HL-60/S4 (cell line): ENCODE measurements at regions not wholly inside any gene's neighbourhood (a gene's known extent, or its start where the extent isn't known, plus 50 kb on each side); places are given as distances from the start of the nearest gene placed in this dataset.
"Not testable (repeated sequence)": the region's sequence is repeated elsewhere in the genome, so short reads cannot be mapped to it uniquely, and the experiment has no call there.

Experiments used
- in situ Hi-C: fragments of 300-500 bp; cut with MboI; formaldehyde crosslinking; loops from 2 replicates; pipeline ENCODE4 v1.14.3; 2022; ENCODE audit warnings: low sequenced_read_pairs

DNA sequence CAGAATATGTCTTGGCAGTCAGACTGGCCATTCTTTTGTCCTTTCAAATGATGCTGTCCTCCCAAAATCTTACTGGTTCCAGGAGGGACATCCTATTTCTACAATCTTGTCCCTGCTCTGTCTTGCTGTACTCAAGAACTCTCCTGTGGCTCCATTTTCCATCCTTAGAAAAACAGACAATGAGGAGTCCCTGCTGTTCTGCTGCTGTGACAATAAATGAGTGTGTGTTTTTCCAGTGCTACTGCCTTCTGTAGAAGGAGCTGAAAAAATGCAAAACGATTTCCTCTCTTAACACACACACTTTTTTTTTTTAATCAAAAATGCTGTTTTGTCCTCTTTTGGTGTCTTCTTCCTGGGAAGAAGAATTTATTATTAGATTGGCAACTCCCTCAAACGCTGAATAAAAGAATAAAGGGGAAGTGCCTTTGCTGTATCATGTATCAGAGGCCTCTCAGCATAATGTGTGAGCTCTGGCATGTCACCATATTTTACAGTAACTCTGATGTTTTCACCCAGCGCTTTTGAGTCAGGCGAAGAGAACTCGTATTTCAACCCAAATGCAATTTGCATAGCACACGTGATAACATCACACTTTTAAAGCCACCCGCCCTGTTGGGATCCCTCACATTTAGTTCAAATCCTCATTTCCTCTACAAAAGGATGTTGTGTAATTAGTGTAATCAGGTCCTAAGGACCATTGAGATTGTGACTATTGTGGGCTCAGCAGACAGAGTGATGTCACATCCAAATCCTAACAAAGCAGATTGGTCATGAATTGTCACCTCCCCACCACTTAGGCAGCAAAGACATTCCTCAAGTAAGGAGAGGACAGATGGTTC lies 496.0 kb upstream of the LARGE1 start:
- in situ Hi-C loops = no loop called here

DNA sequence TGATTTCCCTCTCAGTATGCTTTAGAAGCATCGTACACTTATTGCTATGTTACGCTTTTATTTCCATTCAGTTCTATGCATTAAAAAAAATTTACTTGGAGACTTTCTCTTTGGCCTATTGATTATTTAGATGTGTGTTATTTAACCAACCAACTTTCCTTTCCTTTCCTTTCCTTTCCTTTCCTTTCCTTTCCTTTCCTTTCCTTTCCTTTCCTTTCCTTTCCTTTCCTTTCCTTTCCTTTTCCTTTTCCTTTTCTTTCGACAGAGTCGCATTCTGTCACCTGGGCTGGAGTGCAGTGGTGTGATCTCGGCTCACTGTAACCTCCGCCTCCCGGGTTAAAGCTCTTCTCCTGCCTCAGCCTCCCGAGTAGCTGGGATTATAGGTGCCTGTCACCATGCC lies 502.7 kb upstream of the LARGE1 start:
- in situ Hi-C loops = not testable (repeated sequence)

DNA sequence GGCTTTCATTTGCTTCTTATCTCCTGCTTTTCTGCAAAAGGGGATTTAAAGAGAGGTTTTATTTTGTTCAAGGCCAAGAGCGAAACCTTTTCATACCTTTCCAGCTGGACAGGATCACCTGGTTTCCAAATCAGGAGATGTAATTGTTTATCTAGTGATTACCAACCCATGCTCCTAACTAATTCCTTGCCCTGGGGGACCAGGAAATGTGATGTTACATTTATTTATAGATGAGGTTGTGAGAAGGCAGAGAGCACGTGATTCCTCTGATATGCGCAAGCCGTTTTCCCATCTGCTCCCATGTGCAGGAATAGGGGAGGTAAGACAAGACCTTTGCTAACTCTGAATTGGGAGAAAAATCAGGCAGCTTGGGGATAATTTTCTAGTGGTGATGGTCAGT lies 507.2 kb upstream of the LARGE1 start:
- in situ Hi-C loops = no loop called here

DNA sequence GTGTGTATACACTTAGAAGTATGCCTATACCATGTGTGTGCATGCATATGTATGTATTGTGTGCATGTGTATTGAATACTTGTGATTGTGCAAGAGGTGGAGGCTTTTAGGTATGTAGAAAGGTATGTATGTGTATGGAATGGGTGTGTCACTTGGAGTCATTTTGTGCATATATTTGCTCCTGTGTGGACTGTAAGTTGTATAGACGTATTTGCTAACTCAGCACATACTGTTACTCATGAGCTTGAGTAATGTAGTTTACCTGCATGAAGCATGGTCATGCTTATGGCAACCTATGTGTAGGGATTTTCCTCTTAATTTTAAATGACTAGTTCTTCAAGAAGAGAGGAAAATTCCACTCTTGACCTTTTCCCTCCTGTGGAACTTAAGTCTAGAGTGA lies 507.6 kb upstream of the LARGE1 start:
- in situ Hi-C loops = no loop called here

DNA sequence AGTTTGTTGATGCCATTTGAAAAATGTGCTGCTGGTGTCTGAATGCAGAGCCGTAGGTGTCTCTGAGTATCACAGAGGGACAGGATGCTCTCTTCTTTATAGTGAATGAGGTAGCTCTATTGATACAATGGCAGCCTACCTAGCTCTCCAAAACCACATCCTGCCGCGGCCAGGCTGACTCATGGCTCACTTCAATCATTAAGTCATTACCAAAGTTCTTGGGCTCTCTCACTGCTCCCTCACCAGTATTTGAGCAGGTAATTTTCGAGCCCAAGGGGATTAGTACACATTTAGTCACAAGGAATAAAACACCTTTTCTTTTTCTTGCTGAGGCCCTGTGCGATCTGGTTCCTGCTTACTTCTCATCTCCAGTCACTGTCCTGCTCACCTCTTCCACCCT lies 509.0 kb upstream of the LARGE1 start:
- in situ Hi-C loops = no loop called here

DNA sequence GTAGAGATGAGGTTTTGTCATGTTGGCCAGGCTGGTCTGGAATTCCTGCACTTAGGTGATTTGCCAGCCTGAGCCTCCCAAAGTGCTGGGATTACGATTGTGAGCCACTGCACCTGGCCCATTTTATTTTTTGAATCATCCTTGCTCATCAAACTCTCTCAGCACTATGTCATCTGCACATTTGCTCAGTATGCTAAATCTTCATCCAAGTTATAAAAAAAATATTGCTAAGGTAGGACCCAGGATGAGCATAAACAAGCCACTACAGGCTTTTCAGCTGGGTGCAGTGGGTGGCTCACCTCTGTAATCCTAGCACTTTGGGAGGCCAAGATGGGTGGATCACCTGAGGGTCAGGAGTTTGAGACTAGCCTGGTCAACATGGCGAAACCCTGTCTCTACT lies 510.1 kb upstream of the LARGE1 start:
- in situ Hi-C loops = no loop called here

DNA sequence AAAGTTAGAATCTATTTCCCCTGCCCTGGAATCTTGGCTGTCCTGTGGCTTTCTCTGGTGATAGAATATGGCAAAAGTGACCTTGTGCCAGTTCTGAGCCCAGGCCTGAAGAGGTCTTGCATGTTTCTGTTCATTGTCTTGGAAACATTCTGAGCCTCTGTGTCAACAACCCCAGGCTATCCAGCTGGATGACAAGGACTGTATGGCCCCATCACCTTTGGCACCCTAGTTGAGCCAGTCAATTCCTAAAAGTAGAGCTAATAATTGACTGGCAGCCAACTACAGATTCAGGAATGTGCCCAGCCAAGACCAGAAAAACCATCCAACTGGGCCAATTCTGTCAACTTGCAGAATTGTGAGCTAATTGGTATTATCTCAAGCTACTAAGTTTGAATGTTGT lies 514.1 kb upstream of the LARGE1 start:
- in situ Hi-C loops = no loop called here

DNA sequence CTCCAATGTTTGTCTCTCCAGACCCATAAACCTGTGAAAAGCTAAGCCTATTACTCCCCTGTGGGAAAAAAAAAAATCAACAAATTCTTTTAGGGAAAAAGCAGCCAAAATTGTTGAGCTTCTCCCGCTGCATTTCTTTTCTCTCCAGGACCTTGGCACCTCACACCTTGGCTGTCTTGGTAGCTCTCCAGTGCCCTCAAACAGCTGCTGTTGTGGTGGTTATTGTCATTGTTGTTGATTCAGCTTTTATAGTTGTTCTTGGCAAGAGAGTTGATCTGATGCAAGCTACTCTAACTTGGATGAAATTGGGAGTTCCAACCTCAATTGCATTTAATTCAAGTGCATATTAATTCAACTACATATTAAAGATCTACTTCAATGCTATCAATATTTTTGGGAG lies 516.9 kb upstream of the LARGE1 start:
- in situ Hi-C loops = no loop called here

DNA sequence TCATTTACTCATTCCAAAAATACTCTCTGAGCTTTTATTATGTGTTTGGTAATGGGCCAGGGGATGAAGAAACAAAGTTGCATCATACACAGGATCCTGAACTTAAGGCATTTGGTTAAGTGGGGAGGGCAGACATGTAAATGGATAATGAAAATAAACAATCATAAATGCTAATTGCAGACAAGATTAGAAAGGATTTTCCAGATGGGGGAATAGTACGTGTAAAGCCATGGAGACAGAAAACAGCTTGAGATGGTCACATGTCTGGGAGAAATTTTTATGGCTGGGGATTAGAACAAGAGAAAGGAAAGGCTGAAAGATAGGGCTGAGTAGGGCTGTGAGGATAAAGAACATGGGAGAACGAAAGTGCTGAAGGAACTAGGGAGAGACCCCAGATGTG lies 534.3 kb upstream of the LARGE1 start:
- in situ Hi-C loops = no loop called here

DNA sequence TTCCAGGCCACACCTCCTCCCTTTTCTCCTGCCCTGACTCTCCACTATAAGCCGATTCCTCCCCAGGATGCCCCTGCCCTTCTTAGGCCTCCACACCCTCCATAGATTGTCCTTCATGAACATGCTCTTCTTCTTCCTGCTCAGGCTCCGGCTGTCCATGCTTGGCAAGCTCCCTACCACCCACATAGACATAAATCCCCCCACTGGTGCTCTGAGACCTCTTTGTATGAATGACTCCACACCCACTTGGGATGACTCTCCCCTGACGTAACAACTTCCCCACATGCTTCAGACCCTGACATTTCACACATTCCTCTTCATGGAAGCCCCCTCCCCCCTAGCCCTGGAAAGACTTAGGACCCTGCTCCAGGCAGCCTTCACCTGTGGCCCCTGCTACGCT lies 542.5 kb upstream of the LARGE1 start:
- in situ Hi-C loops = no loop called here

DNA sequence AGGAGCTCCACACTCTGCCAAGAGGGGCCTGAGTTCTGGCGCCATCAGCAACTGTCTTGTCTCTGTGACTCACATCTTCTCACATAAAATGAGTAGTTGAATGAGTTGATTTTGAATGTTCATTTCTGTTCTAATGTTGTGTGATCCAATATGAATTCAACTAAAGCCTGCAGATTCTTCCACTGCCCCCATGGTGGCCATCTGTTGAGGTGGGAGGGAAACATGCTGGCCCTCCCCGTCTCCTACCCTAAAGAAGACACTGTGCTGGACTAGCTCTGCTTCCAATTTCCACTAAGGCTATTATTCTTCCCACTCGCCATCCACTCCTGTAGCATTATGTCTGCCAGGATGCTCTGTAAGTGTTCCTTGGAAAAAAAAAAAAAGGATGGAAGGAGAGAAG lies 555.6 kb upstream of the LARGE1 start:
- in situ Hi-C loops = no loop called here

DNA sequence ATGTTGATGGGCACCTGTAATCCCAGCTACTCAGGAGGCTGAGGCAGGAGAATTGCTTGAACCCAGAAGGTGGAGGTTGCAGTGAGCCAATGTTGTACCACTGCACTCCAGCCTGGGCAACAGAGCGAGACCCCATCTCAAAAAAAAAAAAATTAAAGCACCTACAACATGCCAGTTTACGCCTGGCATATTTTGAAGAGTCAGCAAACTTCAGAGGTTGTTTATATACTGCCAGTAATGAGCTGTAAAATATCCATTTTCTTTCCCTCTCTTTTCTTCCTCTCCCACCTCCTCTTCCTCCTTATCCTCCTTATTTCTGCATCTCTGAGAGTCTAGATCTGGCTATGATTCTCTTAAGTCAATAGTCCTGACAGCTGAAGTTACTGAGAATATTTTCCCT lies 556.5 kb upstream of the LARGE1 start:
- in situ Hi-C loops = no loop called here

DNA sequence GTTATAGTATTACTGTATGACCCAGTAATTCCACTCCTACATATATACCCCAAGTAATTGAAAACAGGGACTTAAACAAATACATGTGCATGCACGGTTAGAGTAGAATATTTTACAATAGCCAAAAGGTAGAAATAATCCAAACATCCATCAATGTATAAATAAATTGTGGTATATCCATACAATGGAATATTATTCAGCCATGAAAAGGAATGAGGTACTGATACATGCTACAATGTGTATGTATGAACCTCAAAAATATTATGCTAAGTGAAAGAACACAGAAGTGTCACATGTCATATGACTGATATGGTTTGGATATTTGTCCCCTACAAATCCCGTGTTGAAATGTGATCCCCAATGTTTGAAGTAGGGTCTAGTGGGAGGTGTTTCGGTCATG lies 560.8 kb upstream of the LARGE1 start:
- in situ Hi-C loops = no loop called here

DNA sequence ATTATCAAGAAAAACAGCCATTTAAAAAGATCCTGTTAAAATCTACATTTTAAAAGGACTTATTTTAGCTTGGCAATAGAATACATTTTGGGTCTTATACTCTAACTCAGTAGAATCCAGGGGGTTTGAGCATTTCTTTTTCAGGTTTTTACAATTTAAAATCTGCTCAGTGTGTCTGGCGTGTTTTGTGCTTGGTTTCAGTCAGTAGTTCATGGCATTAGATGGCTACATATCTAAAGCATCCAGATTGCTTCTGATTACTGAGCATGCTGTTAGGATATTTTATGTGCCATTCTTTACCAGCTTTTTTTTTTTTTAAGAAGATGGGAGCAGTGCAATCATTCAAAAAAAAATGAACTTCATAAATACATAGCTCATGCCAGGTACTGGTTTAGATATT lies 566.1 kb upstream of the LARGE1 start:
- in situ Hi-C loops = no loop called here

DNA sequence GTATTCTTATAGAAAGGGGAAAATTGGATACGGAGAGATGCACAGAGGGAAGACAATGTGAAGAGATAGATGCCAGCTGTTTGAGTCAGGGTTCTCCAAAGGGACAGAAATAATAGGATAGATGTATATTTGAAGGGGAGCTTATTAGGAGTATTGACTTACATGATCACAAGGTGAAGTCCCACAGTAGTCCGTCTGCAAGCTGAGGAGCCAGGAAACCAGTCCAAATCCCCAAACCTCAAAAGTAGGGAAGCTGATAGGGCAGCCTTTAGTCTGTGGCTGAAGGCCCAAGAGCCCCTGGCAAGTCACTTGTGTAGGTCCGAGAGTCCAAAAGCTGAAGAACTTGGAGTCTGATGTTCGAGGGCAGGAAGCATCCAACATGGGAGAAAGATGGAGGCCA lies 569.6 kb upstream of the LARGE1 start:
- in situ Hi-C loops = no loop called here

DNA sequence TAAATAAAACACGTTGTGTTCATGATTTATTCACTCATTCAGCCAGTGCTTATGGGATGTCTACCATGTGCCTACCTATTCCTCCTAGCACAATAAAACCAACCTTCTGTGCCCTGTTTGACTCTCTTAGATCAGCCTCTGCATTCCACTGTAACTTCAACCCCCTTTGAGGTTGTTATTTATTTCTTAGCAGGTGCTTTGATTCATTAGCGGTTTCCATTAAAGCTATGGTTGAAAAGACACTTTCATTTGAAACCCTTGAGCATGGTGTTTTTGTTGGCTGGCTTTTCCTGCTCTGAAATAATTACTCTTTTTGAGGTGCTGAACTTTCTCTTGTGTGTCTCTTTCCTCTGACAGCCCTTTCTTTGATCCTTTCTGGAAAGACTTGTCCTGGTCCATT lies 570.6 kb upstream of the LARGE1 start:
- in situ Hi-C loops = no loop called here

DNA sequence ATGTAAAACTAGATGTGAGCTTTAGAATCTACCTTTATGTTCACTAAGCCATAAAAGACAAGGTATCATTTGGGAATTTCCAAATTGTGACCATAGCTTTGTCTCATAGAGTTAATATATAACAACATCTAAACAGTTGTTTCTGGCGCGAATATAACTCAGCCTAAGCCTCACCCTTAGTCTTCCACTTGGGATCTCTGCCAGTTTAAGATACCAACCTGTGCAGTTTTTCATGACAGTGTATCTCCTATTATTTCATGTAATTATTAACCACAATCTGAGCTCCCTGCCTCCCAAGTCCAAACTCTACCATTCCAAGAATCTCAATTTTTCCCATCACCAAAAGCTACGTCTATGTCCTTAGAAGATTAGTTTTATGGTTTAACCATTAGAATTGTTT lies 572.5 kb upstream of the ISX start:
- in situ Hi-C loops = no loop called here

DNA sequence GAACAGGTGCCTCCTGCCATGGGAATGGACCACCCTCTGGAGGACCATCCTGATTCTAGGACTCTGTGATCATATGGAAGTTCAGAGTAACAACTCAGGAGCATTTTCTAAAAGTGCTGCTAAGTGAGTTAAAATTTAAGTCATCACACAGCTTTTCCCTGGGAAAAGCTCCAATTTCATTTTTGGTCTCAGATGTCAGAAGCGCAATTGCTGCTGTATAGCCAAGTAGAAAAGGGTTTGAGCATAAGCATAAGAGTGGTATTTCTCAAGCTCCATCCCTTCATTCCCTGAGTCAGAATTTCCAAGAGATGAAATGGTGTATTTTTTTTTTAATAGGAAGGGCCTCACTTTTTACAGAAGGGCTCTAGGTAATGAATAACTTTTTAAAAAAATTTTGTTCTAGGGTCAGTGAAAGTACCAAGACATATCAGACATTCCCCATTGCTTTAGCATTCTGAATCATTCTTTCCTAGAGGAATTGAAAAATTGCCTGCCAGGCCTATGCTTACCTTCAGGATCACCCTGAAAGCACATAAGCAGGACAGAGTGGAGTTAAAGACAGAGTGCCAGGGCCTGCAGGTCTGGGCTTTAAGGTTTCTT lies 564.5 kb upstream of the ISX start:
- in situ Hi-C loops = no loop called here

DNA sequence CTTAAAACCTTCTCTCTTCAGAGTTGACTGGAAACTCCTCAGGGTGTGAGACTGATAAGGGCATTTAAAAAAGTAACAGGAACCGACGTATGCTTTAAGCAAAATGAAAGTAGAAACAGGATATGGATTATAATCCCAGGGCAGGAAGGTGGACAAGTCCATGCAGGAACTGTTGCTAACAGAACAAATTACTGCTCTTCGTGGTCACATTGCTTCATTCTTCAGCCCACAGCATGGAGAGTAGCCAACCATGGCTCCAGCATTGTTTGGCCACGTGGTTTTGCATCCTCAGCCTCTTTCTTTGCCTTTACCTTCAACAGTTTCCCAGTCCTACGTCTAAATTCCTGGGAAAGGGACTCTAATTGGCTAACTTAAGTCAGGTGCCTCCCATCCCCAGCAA lies 563.1 kb upstream of the ISX start:
- in situ Hi-C loops = no loop called here

DNA sequence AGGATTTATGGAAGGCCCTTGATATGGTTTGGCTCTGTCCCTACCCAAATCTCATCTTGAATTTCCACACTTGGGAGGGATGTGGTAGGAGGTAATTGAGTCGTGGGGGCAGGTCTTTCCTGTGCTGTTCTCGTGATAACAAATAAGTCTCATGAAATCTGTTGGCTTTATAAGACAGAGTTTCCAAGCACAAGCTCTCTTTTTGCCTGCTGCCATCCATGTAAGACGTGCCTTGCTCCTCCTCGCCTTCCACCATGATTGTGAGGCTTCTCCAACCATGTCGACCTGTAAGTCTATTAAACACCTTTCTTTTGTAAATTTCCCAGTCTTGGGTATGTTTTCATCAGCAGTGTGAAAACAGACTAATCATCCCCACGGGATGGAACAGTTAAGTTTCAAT lies 557.2 kb upstream of the ISX start:
- in situ Hi-C loops = no loop called here

DNA sequence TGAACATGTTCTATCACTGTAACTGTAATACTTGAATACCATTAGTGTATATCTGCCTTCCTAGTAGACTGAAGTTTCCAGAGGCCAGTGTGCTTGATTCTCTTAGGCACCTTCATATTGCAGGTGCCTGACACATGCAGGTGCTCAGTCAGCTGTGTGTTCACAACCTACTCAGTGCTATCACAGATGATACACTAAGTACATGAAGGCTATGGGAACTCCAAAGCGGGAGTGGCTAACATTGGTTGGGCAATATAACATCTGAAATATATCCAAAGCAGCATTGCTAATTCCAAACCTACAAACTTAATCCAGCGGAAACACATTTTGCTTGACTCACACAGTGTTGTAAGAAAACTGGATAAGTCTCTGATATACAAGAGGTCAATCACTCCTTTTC lies 539.3 kb upstream of the ISX start:
- in situ Hi-C loops = no loop called here

DNA sequence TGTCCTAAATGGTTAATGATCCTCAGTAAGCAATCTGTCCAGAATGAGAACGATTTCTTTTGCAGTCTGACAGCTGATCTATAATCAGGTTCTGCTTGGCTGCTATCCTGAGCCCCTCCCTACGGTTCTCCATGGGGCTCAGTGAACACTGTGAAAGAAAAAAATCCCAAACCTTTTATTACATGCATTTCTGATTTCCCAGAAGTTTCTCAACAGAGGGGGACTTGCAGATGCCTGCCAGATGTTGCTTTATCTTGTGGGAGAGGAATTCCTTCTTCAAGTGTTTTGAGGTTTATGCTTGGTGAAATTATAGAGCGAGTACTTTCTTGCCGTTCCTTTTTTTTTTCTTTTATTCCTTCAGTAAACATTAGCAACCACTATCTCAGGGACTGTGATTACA lies 531.9 kb upstream of the ISX start:
- in situ Hi-C loops = no loop called here

DNA sequence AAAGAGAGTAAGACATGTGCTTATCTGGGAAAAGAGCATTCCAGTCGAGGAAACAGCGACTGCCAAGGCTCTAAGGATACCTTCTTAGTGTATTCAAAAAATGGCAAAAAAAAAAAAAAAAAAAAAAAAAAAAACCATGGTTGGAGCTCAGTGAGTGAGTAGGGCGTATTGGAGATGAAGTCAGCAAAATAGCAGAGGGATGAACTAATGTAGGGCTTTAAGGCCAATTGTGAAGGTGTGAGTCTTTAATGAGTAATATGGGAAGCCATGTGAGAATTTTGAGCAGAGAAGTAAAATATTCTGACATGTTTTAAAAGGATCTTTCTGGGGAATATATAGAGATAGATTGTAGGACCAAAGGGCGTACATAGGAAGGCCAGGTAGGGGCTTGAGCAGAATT lies 498.6 kb upstream of the ISX start:
- in situ Hi-C loops = no loop called here
